Thymus (tissue), 11 donors: ENCODE measurements at regions not wholly inside any gene's neighbourhood (a gene's known extent, or its start where the extent isn't known, plus 50 kb on each side); places are given as distances from the start of the nearest gene placed in this dataset.

ENCODE experiments used
- DNase-seq, 9 donors: peaks; one replicate each; pipeline ENCODE4 v3.0.0-alpha.2; 2013; ENCODE audit warnings: low spot score in 9 of 9, low read depth in 6 of 9, missing footprints in 1 of 9
- H3K27ac ChIP-seq, 2 donors: one replicate each; pipeline ENCODE4 v1.5.1; 2013; ENCODE audit warnings: control low read depth in 1 of 2, low read depth in 1 of 2, low read length in 1 of 2, mild to moderate bottlenecking in 1 of 2, moderate library complexity in 1 of 2
- H3K27me3 ChIP-seq, 2 donors: one replicate each; pipeline ENCODE4 v1.5.1; 2013; ENCODE audit warnings: low read length in 1 of 2; ENCODE audit not compliant: control insufficient read depth in 2 of 2, insufficient read depth in 1 of 2
- H3K36me3 ChIP-seq, 2 donors: one replicate each; pipeline ENCODE4 v1.5.1; 2013; ENCODE audit warnings: low read length in 1 of 2, mild to moderate bottlenecking in 1 of 2, moderate library complexity in 1 of 2; ENCODE audit not compliant: control insufficient read depth in 2 of 2, insufficient read depth in 2 of 2
- H3K4me1 ChIP-seq, 2 donors: one replicate each; pipeline ENCODE4 v1.5.1; 2013; ENCODE audit warnings: low read length in 2 of 2; ENCODE audit not compliant: control insufficient read depth in 2 of 2, insufficient read depth in 2 of 2
- H3K4me3 ChIP-seq, 2 donors: one replicate each; pipeline ENCODE4 v1.5.1; 2013; ENCODE audit warnings: low read length in 2 of 2, control low read depth in 1 of 2, mild to moderate bottlenecking in 1 of 2
- H3K9me3 ChIP-seq, 2 donors: one replicate each; pipeline ENCODE4 v1.5.1; 2013; ENCODE audit warnings: low read length in 1 of 2, mild to moderate bottlenecking in 1 of 2; ENCODE audit not compliant: control insufficient read depth in 2 of 2, insufficient read depth in 1 of 2
- WGBS: extraction: QIAGEN DNeasy Blood & Tissue Kit; methylation state at CpG from one replicate; pipeline ENCODE4 v1.1.7; 2013; 5-methylcytosine and 5-hydroxymethylcytosine counted together
- donor health status: healthy.

DNA sequence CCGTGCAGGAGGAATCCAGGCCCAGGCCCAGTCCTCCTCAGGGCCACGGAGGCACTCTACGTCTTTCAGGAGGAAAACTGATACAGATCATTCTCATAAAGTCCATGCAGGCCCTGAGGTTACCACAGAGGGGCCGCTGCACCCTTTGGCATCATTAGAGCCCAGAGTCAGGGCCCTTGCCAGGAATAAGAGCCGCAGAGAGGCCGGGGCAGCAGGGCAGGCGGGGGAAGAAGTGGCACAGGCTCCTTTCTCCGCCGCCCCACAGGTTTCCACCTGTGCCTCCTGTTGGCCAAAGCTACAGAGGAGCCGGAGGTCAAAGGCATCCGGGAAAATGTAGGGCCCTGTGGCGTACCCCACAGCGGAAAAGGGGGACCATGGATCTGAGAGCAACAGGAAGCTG is 366.6 kb upstream of the SHH start:
- H3K4me1 ChIP-seq, result no peaks in the 10 kb centered on the region
- DNase-seq, result no peak
- WGBS, result 93% methylated on average over 13 of the region's 13 CpGs
- no peak overlapping the region for H3K27ac ChIP-seq
- no peaks in the 10 kb centered on the region for H3K36me3 ChIP-seq
- H3K27me3 ChIP-seq, result no peaks in the 10 kb centered on the region
- H3K9me3 ChIP-seq, result no peaks in the 10 kb centered on the region
- no peak overlapping the region for H3K4me3 ChIP-seq

DNA sequence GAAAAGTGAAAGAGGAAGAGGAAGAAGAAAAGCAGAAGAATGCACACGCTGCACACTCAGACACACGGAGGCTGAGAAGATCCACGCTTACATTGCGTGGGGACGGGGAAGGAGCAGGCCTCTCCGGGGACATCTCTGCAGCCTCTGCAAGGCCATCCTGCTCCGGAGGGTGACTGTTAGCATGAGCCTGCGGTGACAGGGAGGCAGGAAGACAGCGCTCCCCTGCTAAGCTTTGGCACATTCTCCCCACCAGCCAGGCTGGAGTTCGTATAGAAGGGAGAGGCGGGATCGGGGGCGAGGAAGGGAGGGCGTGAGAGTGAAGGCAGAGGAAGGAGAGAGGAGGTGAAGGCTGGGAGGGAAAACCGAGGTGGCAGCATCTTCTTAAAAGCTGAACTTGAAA is 366.0 kb upstream of the SHH start:
- no peaks in the 10 kb centered on the region for H3K36me3 ChIP-seq
- 50% methylated on average over 15 of the region's 15 CpGs for WGBS
- no peak overlapping the region for H3K4me3 ChIP-seq
- H3K27ac ChIP-seq, result no peak overlapping the region
- H3K4me1 ChIP-seq, result no peaks in the 10 kb centered on the region
- no peak for DNase-seq
- H3K9me3 ChIP-seq, result no peaks in the 10 kb centered on the region
- no peaks in the 10 kb centered on the region for H3K27me3 ChIP-seq

DNA sequence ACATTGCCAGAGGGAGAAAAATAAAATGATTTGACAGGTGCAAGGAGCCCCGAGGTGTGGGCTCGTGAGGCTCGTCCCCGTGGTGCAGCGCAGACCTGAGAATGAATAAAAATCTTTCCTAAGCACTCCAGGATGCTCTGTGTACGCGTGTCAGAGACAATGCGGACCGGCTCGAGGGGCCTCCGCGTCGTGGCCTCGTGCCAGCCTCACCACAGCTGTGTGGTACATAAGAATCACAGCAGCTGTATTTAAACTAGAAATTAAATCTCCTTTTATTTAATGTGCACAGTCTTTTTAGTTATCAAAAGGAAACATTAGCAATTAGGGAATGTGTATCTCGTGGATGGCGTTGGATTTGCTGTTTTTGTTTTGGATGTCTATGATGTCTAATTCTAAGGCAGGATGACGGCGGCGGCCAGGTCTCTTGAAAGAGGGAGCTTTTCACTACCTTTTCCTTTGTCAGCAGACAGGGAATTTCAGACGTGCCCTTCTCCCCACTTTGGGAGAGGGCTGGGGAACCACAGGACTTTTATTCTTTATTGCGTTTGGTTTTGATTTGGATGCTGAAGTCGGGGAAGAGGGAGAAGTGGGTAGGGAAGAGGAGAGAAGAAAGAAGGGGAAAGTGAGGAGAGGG is 365.3 kb upstream of the SHH start:
- no peaks in the 10 kb centered on the region for H3K27me3 ChIP-seq
- no peak overlapping the region for H3K4me3 ChIP-seq
- H3K4me1 ChIP-seq, result no peaks in the 10 kb centered on the region
- 91% methylated on average over 22 of the region's 22 CpGs for WGBS
- no peaks in the 10 kb centered on the region for H3K9me3 ChIP-seq
- no peak overlapping the region for H3K27ac ChIP-seq
- DNase-seq, result no peak
- H3K36me3 ChIP-seq, result no peaks in the 10 kb centered on the region

DNA sequence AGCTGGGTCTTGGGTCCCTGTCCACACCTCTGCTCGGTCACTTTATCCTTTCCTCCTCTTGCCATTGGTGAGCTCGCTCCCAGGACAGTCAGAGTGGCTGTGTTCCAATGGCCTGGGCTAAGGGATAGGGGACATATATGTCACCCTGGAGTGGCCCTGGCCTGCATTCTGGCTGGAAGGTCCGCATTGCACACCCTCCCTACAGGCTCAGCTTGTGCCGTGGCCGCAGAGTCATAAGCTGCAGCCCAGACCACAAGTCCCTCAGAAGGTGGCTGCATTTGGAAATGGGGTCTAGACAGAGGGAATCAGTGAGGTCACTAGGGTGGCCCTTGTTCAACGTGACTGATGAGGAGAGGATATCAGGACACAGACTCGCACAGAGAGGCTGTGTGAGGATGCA is 363.8 kb upstream of the SHH start:
- no peak for DNase-seq

DNA sequence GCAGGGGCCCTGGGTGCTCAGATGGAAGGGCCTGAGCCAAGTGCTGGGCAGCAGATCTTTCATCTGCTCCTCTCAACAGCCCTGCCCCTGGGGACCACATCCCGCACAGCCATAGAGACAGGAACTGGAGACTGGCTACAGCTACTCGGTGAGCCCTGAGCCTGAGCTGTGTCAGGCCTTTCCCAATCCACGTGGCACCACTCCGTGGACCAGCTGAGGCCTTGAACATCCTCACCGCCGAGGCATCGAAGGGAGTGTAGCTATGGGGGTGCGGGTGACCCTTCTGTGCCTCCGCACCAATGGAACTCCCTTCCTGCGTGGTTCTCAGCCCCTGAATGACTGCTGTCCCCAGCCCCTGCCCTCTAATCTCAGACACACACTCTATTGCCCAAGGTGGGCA is 362.7 kb upstream of the SHH start:
- no peak overlapping the region for H3K27ac ChIP-seq
- 86% methylated on average over 10 of the region's 10 CpGs for WGBS
- no peaks in the 10 kb centered on the region for H3K36me3 ChIP-seq
- no peaks in the 10 kb centered on the region for H3K27me3 ChIP-seq
- H3K4me3 ChIP-seq, result no peak overlapping the region
- H3K4me1 ChIP-seq, result no peaks in the 10 kb centered on the region
- H3K9me3 ChIP-seq, result no peaks in the 10 kb centered on the region
- DNase-seq, result no peak

More for the DNA sequence above, 363.8 kb upstream of the SHH start:
- no peaks in the 10 kb centered on the region for H3K4me1 ChIP-seq
- H3K9me3 ChIP-seq, result no peaks in the 10 kb centered on the region
- H3K27me3 ChIP-seq, result no peaks in the 10 kb centered on the region
- no peaks in the 10 kb centered on the region for H3K36me3 ChIP-seq
- no peak overlapping the region for H3K4me3 ChIP-seq
- WGBS, result 95% methylated on average over 7 of the region's 7 CpGs
- H3K27ac ChIP-seq, result no peak overlapping the region

DNA sequence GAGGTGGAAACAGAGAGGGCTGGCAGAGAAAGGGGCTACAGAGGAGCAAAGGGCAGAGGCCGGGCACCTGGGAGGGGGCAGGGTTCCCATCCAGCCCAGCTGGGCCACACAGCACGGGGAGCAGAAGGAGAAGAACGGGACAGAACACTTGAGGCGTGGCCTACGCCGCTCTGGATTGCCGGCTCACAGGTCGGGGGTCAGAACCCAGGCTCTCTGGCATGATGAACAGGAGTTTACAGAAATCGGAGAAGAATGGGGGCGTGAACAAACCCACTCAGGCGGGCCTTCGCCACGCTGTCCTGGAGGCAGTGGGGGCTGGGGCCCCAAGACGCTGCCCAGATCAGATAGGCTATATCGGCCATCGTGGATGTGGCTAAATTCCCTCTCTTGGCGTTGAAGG is 362.2 kb upstream of the SHH start:
- Histone ChIP-seq H3K36me3 (no peaks in the 10 kb centered on the region), H3K9me3 (no peaks in the 10 kb centered on the region), H3K27me3 (no peaks in the 10 kb centered on the region), H3K4me3 (no peak overlapping the region), H3K27ac (no peak overlapping the region), H3K4me1 (no peaks in the 10 kb centered on the region)
- no peak for DNase-seq
- 88% methylated on average over 17 of the region's 17 CpGs for WGBS

DNA sequence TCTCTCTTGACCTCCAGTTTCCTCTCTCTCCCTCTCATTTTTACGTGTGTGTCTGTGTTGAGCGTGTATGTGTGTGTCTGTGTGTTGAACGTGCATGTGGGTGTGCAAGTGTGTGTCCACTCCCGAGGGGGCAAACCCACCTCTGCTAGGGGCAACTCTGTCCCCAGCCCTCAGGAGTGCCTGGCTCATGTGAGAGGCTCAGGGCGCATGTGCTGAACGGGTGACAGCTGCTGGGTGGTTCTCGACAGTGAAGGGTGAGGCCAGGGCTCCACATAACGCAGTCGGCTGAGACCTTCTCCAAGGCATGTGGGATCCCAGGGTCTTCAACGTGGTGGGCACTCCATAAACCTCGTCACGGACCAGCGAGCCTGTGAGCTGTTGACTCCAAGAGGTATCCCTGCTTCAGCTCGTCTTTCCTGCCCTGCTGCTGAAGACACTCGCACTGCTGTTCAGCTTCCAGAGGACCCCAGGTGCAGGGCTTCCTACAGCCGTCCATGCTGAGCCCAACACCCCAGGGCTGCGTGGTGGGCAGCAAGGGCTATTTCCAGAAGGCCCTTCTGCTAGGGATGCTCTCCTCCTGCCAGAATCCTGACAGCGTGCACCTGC is 361.6 kb upstream of the SHH start:
- Histone ChIP-seq H3K27ac (no peak overlapping the region), H3K4me1 (no peaks in the 10 kb centered on the region), H3K9me3 (no peaks in the 10 kb centered on the region), H3K4me3 (no peak overlapping the region), H3K27me3 (no peaks in the 10 kb centered on the region), H3K36me3 (no peaks in the 10 kb centered on the region)
- 86% methylated on average over 18 of the region's 18 CpGs for WGBS
- DNase-seq, result no peak

DNA sequence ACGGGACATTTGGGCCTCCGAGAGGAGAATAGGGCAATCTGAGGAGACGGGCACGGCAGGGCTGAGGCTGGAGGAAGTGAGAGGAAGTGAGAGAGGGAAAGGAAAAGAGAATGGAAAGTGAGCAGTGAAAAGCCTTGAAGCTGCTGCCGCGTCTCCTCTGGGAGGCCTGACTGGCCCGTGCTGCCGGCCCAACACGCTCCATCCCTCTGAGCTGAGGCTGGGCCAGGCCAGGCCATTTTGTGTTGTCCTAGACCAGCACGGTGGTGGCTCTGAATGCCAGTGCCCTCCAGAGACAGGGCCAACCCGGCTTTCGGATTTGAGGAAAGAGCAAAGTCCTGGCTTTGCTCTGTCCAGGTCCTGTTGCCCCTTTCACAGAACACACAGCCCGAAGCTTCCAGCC is 361.1 kb upstream of the SHH start:
- Histone ChIP-seq H3K27ac (no peak overlapping the region), H3K27me3 (no peaks in the 10 kb centered on the region), H3K4me1 (no peaks in the 10 kb centered on the region), H3K4me3 (no peak overlapping the region), H3K36me3 (no peaks in the 10 kb centered on the region), H3K9me3 (no peaks in the 10 kb centered on the region)
- DNase-seq, result no peak
- 66% methylated on average over 13 of the region's 13 CpGs for WGBS

DNA sequence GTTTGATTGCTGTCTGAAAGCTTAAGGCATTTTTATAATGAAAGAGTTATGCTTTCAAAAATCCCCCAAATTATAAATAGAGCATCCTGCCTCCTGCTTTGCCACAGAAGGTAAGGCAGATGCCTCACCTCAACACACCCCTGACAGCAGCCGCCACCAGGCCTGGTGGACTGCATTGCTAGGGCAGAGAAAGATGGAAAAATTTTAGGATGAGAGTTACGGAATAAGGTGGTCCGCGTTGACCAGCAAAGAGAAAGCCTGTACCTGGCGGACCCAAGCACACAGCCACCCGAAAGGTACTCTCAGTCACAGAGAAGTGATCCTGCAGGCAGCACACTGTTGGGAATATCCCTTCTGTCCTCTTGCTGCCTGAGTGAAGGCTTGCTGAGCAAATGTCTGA is 360.4 kb upstream of the SHH start:
- Histone ChIP-seq H3K36me3 (no peaks in the 10 kb centered on the region), H3K4me3 (no peak overlapping the region), H3K27ac (no peak overlapping the region), H3K27me3 (peaks cover 0 to 2% of the 10 kb centered on the region in 2 donors), H3K4me1 (no peaks in the 10 kb centered on the region), H3K9me3 (no peaks in the 10 kb centered on the region)
- 80% methylated on average over 6 of the region's 6 CpGs for WGBS
- no peak for DNase-seq
